ENCODE measurements at regions not wholly inside any gene's neighbourhood (a gene's known extent, or its start where the extent isn't known, plus 50 kb on each side); places are given as distances from the start of the nearest gene placed in this dataset.

- TF ChIP-seq, protein P1, sequence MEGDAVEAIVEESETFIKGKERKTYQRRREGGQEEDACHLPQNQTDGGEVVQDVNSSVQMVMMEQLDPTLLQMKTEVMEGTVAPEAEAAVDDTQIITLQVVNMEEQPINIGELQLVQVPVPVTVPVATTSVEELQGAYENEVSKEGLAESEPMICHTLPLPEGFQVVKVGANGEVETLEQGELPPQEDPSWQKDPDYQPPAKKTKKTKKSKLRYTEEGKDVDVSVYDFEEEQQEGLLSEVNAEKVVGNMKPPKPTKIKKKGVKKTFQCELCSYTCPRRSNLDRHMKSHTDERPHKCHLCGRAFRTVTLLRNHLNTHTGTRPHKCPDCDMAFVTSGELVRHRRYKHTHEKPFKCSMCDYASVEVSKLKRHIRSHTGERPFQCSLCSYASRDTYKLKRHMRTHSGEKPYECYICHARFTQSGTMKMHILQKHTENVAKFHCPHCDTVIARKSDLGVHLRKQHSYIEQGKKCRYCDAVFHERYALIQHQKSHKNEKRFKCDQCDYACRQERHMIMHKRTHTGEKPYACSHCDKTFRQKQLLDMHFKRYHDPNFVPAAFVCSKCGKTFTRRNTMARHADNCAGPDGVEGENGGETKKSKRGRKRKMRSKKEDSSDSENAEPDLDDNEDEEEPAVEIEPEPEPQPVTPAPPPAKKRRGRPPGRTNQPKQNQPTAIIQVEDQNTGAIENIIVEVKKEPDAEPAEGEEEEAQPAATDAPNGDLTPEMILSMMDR (conservative IDR thresholded peaks at IDR 0.05; ENCODE audit: low read depth in 2 of 2) = no peak
- no peak for TF ChIP-seq ZNF114 (CRISPR knock-in tag; IDR thresholded peaks at IDR 0.05)
- TF ChIP-seq, protein P2, sequence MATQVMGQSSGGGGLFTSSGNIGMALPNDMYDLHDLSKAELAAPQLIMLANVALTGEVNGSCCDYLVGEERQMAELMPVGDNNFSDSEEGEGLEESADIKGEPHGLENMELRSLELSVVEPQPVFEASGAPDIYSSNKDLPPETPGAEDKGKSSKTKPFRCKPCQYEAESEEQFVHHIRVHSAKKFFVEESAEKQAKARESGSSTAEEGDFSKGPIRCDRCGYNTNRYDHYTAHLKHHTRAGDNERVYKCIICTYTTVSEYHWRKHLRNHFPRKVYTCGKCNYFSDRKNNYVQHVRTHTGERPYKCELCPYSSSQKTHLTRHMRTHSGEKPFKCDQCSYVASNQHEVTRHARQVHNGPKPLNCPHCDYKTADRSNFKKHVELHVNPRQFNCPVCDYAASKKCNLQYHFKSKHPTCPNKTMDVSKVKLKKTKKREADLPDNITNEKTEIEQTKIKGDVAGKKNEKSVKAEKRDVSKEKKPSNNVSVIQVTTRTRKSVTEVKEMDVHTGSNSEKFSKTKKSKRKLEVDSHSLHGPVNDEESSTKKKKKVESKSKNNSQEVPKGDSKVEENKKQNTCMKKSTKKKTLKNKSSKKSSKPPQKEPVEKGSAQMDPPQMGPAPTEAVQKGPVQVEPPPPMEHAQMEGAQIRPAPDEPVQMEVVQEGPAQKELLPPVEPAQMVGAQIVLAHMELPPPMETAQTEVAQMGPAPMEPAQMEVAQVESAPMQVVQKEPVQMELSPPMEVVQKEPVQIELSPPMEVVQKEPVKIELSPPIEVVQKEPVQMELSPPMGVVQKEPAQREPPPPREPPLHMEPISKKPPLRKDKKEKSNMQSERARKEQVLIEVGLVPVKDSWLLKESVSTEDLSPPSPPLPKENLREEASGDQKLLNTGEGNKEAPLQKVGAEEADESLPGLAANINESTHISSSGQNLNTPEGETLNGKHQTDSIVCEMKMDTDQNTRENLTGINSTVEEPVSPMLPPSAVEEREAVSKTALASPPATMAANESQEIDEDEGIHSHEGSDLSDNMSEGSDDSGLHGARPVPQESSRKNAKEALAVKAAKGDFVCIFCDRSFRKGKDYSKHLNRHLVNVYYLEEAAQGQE (IDR thresholded peaks at IDR 0.05; ENCODE audit: unreplicated experiment) = no peak
- TF ChIP-seq CREB1 (CRISPR knock-in tag; IDR thresholded peaks at IDR 0.05; ENCODE audit: low read depth) = no peak
- TF ChIP-seq EZH2phosphoT487 (IDR thresholded peaks at IDR 0.05; ENCODE audit: unreplicated experiment) = no peak
- TF ChIP-seq EZH2 (IDR thresholded peaks at IDR 0.05; ENCODE audit: low read depth, unreplicated experiment) = no peak
These were observed 102.0 kb upstream of the HEY2 start for GRCh38 chr6:125647391-125647790.

Measured in GM23338 (cell line).